ENCODE measurements at regions not wholly inside any gene's neighbourhood (a gene's known extent, or its start where the extent isn't known, plus 50 kb on each side); places are given as distances from the start of the nearest gene placed in this dataset.

DNA sequence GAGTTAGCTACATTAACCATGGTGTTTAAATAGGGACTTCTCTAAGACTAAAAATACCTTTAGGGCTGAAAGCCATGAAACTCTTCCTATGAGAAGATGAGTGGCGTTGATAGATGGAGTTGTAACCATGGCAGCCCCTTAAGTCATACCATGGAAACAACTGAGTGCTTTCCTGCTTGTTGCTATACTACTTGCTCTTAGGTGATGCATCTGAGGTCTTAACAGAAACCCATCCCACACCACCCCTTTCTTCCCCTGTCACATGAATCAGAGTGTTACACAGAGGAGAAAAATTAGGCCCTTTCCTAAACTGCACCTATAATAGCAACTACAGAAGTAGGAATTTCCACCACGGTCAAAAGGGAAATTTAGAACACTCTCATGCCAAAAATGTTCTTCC, 64.3 kb upstream of the ZC3H12C start:
- TF ChIP-seq, protein P1, sequence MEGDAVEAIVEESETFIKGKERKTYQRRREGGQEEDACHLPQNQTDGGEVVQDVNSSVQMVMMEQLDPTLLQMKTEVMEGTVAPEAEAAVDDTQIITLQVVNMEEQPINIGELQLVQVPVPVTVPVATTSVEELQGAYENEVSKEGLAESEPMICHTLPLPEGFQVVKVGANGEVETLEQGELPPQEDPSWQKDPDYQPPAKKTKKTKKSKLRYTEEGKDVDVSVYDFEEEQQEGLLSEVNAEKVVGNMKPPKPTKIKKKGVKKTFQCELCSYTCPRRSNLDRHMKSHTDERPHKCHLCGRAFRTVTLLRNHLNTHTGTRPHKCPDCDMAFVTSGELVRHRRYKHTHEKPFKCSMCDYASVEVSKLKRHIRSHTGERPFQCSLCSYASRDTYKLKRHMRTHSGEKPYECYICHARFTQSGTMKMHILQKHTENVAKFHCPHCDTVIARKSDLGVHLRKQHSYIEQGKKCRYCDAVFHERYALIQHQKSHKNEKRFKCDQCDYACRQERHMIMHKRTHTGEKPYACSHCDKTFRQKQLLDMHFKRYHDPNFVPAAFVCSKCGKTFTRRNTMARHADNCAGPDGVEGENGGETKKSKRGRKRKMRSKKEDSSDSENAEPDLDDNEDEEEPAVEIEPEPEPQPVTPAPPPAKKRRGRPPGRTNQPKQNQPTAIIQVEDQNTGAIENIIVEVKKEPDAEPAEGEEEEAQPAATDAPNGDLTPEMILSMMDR (conservative IDR thresholded peaks at IDR 0.05; ENCODE audit: low read depth in 2 of 2), result no peak
- no peak for TF ChIP-seq EZH2 (IDR thresholded peaks at IDR 0.05; ENCODE audit: low read depth, unreplicated experiment)
